ENCODE measurements at regions not wholly inside any gene's neighbourhood (a gene's known extent, or its start where the extent isn't known, plus 50 kb on each side); places are given as distances from the start of the nearest gene placed in this dataset.

- no peak for ATAC-seq
- TF ChIP-seq ARNTL (CRISPR knock-in tag; IDR thresholded peaks at IDR 0.05; ENCODE audit: borderline replicate concordance, low read depth) (no peak), ZNF565 (CRISPR knock-in tag; conservative IDR thresholded peaks at IDR 0.05; ENCODE audit: low read depth) (no peak), ZNF70 (CRISPR knock-in tag; IDR thresholded peaks at IDR 0.05) (no peak), ZNF8 (CRISPR knock-in tag; IDR thresholded peaks at IDR 0.05) (no peak)
Observed at GRCh38 chr2:47658646-47659320, 88.0 kb upstream of the KCNK12 start.

- ATAC-seq = no peak
Observed at GRCh38 chr2:47657886-47658489, 87.2 kb upstream of the KCNK12 start.

DNA sequence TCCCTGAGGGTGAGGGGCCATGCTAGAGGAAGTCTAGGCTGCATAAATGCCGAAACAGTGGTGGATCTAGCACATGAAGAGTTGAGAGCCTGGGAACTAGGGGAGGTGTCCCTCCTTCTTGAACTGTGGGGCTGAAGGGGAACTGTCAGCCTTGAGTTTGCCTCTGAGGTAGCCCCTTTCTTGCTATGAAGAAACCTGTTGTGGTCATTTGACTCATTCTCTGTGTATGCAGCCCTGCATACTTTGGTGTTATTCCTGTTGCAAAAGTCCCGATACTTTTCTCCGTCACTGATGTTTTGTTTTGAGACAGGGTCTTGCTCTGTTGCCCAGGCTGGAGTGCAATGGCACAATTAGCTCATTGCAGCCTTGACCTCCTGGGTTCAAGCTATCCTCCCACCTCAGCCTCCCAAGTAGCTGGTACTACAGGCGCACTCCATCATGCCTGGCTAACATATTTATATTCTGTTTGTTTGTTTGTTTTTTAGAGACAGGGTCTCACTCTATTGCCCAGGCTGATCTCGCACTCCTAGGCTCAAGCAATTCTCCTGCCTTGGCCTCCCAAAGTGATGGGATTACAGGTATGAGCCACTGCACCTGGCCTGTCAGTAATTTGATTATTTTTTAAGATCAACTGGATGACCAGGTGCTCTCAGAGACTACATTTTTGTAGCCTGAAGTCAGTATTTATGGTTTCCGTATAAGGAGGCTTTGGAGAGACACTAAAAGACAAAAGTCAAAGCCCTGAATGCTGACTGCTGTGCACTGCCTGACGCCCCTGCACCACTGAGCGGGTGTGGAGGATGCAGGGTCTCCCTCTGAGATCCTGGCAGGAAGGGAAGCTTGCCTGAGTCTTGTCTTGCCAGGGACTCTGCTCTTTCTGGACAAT, 86.2 kb upstream of the KCNK12 start:
- TF ChIP-seq ISL1 (CRISPR knock-in tag; IDR thresholded peaks at IDR 0.05) (no peak), ZC3H10 (CRISPR knock-in tag; IDR thresholded peaks at IDR 0.05) (no peak), OSR1 (CRISPR knock-in tag; IDR thresholded peaks at IDR 0.05) (no peak), GLIS3 (CRISPR knock-in tag; IDR thresholded peaks at IDR 0.05) (no peak), SNAI2 (CRISPR knock-in tag; IDR thresholded peaks at IDR 0.05) (no peak), PATZ1 (CRISPR knock-in tag; IDR thresholded peaks at IDR 0.05; ENCODE audit: borderline replicate concordance) (no peak), POU6F1 (CRISPR knock-in tag; IDR thresholded peaks at IDR 0.05; ENCODE audit: borderline replicate concordance, low read depth) (no peak), ZNF565 (CRISPR knock-in tag; conservative IDR thresholded peaks at IDR 0.05; ENCODE audit: low read depth) (no peak), TCF4 (CRISPR knock-in tag; IDR thresholded peaks at IDR 0.05; ENCODE audit: borderline replicate concordance) (no peak), CSRNP3 (CRISPR knock-in tag; IDR thresholded peaks at IDR 0.05) (no peak), ZFP30 (CRISPR knock-in tag; IDR thresholded peaks at IDR 0.05) (no peak), CREB5 (CRISPR knock-in tag; IDR thresholded peaks at IDR 0.05; ENCODE audit: low read depth) (no peak)
- ATAC-seq = no peak

More at GRCh38 chr2:47657886-47658489, 87.2 kb upstream of the KCNK12 start:
- TF ChIP-seq ESRRG (CRISPR knock-in tag; IDR thresholded peaks at IDR 0.05) (no peak), ARNTL (CRISPR knock-in tag; IDR thresholded peaks at IDR 0.05; ENCODE audit: borderline replicate concordance, low read depth) (no peak), ZNF8 (CRISPR knock-in tag; IDR thresholded peaks at IDR 0.05) (no peak), PPARA (CRISPR knock-in tag; IDR thresholded peaks at IDR 0.05; ENCODE audit: borderline replicate concordance) (no peak), BACH2 (CRISPR knock-in tag; IDR thresholded peaks at IDR 0.05; ENCODE audit: borderline replicate concordance) (no peak), POU6F1 (CRISPR knock-in tag; IDR thresholded peaks at IDR 0.05; ENCODE audit: borderline replicate concordance, low read depth) (no peak), ZFP30 (CRISPR knock-in tag; IDR thresholded peaks at IDR 0.05) (no peak), SNAI2 (CRISPR knock-in tag; IDR thresholded peaks at IDR 0.05) (no peak), CSDC2 (CRISPR knock-in tag; IDR thresholded peaks at IDR 0.05) (no peak), ZNF565 (CRISPR knock-in tag; conservative IDR thresholded peaks at IDR 0.05; ENCODE audit: low read depth) (no peak), ZNF70 (CRISPR knock-in tag; IDR thresholded peaks at IDR 0.05) (no peak), ISL1 (CRISPR knock-in tag; IDR thresholded peaks at IDR 0.05) (no peak), TOX (CRISPR knock-in tag; IDR thresholded peaks at IDR 0.05; ENCODE audit: borderline replicate concordance) (no peak)
- TF ChIP-seq, protein P1, sequence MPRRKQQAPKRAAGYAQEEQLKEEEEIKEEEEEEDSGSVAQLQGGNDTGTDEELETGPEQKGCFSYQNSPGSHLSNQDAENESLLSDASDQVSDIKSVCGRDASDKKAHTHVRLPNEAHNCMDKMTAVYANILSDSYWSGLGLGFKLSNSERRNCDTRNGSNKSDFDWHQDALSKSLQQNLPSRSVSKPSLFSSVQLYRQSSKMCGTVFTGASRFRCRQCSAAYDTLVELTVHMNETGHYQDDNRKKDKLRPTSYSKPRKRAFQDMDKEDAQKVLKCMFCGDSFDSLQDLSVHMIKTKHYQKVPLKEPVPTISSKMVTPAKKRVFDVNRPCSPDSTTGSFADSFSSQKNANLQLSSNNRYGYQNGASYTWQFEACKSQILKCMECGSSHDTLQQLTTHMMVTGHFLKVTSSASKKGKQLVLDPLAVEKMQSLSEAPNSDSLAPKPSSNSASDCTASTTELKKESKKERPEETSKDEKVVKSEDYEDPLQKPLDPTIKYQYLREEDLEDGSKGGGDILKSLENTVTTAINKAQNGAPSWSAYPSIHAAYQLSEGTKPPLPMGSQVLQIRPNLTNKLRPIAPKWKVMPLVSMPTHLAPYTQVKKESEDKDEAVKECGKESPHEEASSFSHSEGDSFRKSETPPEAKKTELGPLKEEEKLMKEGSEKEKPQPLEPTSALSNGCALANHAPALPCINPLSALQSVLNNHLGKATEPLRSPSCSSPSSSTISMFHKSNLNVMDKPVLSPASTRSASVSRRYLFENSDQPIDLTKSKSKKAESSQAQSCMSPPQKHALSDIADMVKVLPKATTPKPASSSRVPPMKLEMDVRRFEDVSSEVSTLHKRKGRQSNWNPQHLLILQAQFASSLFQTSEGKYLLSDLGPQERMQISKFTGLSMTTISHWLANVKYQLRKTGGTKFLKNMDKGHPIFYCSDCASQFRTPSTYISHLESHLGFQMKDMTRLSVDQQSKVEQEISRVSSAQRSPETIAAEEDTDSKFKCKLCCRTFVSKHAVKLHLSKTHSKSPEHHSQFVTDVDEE (CRISPR knock-in tag; IDR thresholded peaks at IDR 0.05) = no peak
